ACHN (cell line): ENCODE measurements at regions not wholly inside any gene's neighbourhood (a gene's known extent, or its start where the extent isn't known, plus 50 kb on each side); places are given as distances from the start of the nearest gene placed in this dataset.
A peak's percentile ranks its signal among the peaks of the same experiment; 100 is the strongest.

Source experiments
- DNase-seq: peaks from one replicate; pipeline ENCODE4 v3.0.0-alpha.2; 2015
- in situ Hi-C: cut with HindIII; loops from 2 replicates; pipeline ENCODE4 v1.10.0; 2017; ENCODE audit warnings: low sequenced_read_pairs, low pct_ligation_motif_present, low pct_unique_long_range_greater_than_20kb

DNA sequence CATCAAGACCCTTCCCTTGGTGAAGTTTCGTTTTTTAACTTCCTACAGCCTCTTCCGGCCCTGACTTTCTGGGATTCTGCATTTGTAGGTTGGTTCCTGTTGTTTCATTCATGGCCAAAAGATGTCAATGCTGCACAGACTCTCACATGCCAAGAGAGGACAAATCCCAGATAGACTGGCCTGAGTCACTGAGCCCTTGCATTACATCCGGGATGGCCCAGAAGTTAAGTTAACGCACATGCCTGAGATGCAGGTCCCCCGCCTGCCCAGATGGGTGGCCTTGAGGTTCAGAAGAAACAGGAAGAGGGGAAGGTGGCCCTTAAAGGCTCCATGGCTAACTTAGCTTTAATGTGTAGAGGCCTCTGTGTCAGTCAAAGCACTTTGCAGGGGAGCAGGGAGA is 51.6 kb upstream of the SRGAP3 start:
- in situ Hi-C loops = no loop called here
- no peak for DNase-seq

DNA sequence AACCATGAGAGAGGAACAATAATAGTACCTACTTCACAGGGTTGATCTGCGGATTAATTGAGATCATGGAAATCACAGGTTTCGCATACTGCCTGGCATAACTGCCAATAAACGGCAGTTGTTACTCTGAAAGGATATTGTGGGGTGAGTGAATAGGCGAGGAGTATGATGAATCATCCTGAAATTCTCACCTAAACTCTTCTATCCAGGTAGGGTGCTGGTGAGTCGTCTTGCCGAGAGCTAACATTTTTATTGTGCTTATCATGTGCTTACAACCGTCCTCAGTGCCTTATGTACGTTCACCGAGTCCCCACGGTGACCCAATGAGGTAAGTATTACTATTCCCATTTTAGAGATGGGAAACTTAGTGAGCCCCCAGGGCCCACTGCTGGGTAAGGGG is 52.4 kb upstream of the SRGAP3 start:
- in situ Hi-C loops = no loop called here
- no peak for DNase-seq

DNA sequence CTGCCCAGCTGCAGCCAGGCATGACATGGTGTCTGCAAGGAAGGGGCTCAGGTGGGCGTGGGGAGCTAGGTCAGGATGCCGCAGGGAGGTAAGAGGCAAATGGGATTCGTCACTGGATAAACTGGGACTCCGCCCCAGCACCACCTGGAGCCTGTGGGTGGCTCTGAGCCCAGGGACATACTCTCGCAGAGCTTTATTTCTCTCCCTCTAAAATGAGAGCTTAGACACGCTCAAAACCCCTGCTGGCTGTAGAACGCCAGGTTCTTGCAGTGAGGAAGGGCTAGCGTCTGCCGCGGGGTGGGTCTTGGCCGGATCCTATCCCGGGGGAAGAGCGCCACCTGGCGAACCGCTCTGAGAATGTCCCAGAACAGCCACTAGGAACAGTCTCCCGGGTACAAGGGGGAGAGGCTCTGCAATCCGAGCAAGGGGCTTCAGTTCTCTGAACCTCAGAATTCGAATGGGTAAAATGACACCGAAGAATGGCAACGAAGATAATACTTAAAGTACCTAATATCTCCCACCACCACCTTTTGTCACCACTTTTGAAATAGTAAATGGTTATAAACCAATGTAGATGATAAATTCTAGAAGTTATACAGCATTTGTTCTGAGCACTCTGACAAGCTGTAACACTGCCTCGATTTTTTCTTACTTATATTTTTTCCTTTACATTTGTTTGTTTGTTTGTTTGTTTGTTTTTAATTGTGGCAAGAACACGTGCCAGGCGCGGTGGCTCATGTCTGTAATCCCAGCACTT is 53.2 kb upstream of the SRGAP3 start:
- in situ Hi-C loops = no loop called here
- peak; percentile 71 for DNase-seq

DNA sequence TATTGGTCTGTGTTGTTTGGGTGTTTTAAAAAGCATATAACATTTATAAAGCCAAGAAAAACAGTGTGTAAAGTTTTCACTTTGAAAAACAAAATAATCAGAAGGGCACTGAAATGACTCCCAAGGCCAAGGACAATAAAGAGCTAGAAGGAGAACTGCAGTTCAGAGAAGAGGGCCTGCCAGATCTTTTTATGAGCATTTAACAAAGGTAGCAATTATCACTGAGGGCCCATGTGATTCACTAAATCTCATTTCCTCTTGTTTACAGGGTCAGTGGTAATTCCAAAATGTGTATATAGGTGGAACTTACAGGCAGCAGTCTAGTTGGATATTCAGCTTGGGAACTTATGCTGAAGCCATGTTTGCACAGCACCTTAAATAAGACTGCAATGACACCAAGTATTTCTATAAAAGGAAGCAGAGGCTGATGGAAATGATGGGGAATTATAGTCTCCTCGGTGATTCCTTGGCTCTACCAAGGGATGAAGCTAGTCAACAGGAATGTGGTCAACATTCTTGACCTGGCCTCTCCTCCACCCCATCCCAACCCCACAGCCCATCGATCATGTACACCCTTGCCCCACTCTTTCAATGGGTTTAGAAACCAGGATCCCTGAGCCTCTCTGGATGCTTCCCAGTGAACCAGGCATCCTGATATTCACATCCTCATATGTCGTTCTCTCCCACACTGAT is 54.4 kb upstream of the THUMPD3 start:
- in situ Hi-C loops = no loop called here
- DNase-seq = no peak

DNA sequence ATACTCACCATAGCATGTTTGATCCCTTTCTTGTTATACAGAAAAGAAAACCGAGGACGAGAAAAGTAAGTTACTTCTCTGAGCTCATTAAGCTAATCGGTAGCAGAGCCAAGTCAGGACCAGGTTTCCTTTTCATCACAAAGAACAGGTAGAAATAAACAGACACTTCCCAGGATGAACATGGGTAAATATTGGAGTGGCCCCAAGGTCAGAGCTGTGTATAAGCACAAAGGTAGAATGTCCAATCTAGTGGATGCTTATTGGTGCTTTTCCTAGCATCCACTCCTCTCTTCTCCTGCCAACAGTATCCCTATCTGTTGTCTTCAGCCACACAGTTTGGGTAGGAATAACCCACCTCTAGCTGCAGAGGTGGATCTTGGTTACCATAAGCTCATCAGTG is 52.8 kb upstream of the THUMPD3 start:
- DNase-seq = no peak
- in situ Hi-C loops = no loop called here

DNA sequence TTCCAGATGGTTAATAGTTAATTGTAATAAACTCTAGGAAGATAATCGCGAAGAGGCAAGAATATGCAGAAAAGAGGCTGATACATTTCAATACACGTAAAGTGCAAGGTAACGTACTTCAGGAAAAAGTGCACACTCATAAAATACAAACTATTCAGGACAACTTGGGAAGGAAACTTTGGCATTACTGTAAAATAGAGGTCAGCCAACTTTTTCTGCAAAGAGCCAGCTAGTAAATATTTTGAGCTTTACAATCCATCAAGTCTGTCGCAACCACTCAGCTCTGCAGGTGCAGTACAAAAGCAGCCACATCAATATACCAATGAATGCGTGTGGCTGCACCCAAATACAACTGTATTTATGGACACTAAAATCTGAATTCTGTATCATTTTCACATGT is 51.6 kb upstream of the THUMPD3 start:
- in situ Hi-C loops = no loop called here
- no peak for DNase-seq
